ENCODE measurements at regions not wholly inside any gene's neighbourhood (a gene's known extent, or its start where the extent isn't known, plus 50 kb on each side); places are given as distances from the start of the nearest gene placed in this dataset.

GRCh38 chr21:35843911-35844667 lies 216.2 kb downstream of the SETD4 start:
- TF ChIP-seq CTCF (conservative IDR thresholded peaks at IDR 0.05; ENCODE audit: low read length), result no peak
- TF ChIP-seq EZH2phosphoT487 (IDR thresholded peaks at IDR 0.05; ENCODE audit: borderline replicate concordance), result no peak
